Gastroesophageal sphincter (tissue), 4 donors: ENCODE measurements at regions not wholly inside any gene's neighbourhood (a gene's known extent, or its start where the extent isn't known, plus 50 kb on each side); places are given as distances from the start of the nearest gene placed in this dataset.

Experiments used
- ATAC-seq: fragments of 150-250 bp; one replicate; pipeline ENCODE4 v1.9.1; 2016; ENCODE audit warnings: mild to moderate bottlenecking, moderate library complexity
- H3K27ac ChIP-seq, 4 donors: fragments of 200-600 bp; sonication (generic) in 3 of 4; 1 replicate in 3 of 4; 2 replicates in 1 of 4; pipeline ENCODE4 v1.5.1; 2016 to 2019
- H3K27me3 ChIP-seq: fragments of 200-600 bp; sonication (generic); one replicate; pipeline ENCODE4 v1.5.1; 2019
- H3K36me3 ChIP-seq, 2 donors: fragments of 200-600 bp; sonication (generic); one replicate each; pipeline ENCODE4 v1.5.1; 2019; ENCODE audit warnings: control low read depth in 1 of 2
- H3K4me1 ChIP-seq, 3 donors: fragments of 200-600 bp; sonication (generic); 1 replicate in 2 of 3; 2 replicates in 1 of 3; pipeline ENCODE4 v1.5.1; 2016 to 2019; ENCODE audit warnings: control low read depth in 2 of 3
- H3K4me3 ChIP-seq, 2 donors: fragments of 200-600 bp; sonication (generic); one replicate each; pipeline ENCODE4 v1.5.1; 2019; ENCODE audit warnings: mild to moderate bottlenecking in 1 of 2, moderate library complexity in 1 of 2
- H3K9me3 ChIP-seq, 3 donors: fragments of 200-600 bp; sonication (generic); one replicate each; pipeline ENCODE4 v1.5.1; 2017 to 2019; ENCODE audit warnings: control low read depth in 2 of 3
- CTCF ChIP-seq, 4 experiments: fragments of 200-600 bp in 2 of 4; fragments of 450-650 bp in 2 of 4; sonication (generic) in 1 of 4; IDR thresholded peaks; one replicate each; pipeline ENCODE4 v1.5.1; 2017 to 2019; ENCODE audit warnings: antibody characterized with exemption in 4 of 4, mild to moderate bottlenecking in 2 of 4, moderate library complexity in 2 of 4
- EP300 ChIP-seq: sonication (generic); formaldehyde crosslinking; IDR thresholded peaks from one replicate; pipeline ENCODE4 v1.6.1; 2017; ENCODE audit warnings: antibody characterized with exemption, mild to moderate bottlenecking
- POLR2A ChIP-seq, 2 donors: fragments of 450-650 bp; IDR thresholded peaks; one replicate each; pipeline ENCODE4 v1.6.1; 2017; ENCODE audit warnings: antibody characterized with exemption in 2 of 2, mild to moderate bottlenecking in 2 of 2, moderate library complexity in 1 of 2
- POLR2AphosphoS5 ChIP-seq: sonication (generic); formaldehyde crosslinking; IDR thresholded peaks from one replicate; pipeline ENCODE4 v1.6.1; 2017; ENCODE audit warnings: antibody characterized with exemption
- WGBS, 2 donors: methylation state at CpG; one replicate each; pipeline ENCODE4 v1.1.5; 2018; ENCODE audit warnings: low coverage in 1 of 2; 5-methylcytosine and 5-hydroxymethylcytosine counted together

- Histone ChIP-seq H3K4me3 (no peak overlapping the region), H3K36me3 (no peaks in the 10 kb centered on the region), H3K27ac (no peak overlapping the region), H3K27me3 (no peaks in the 10 kb centered on the region), H3K4me1 (no peaks in the 10 kb centered on the region), H3K9me3 (peaks cover 0 to 16% (median 0%) of the 10 kb centered on the region in 3 donors)
- WGBS, 2 donors, result 94 to 96% methylated on average over 2 to 3 of the region's 4 CpGs
- ATAC-seq, result no peak
- no peak for TF ChIP-seq EP300
- TF ChIP-seq POLR2AphosphoS5, result no peak
- TF ChIP-seq CTCF (IDR thresholded peaks at IDR 0.05), result no peak
- TF ChIP-seq POLR2A (IDR thresholded peaks at IDR 0.05), result no peak
These were observed 250.7 kb downstream of the ANXA1 start for GRCh38 chr9:73402081-73403028.

- H3K36me3 ChIP-seq, result no peaks in the 10 kb centered on the region
- H3K4me3 ChIP-seq, result no peak overlapping the region
- TF ChIP-seq POLR2A (IDR thresholded peaks at IDR 0.05), result no peak
- TF ChIP-seq POLR2AphosphoS5, result no peak
- TF ChIP-seq CTCF (IDR thresholded peaks at IDR 0.05), result no peak
- TF ChIP-seq EP300, result no peak
- no peaks in the 10 kb centered on the region for H3K27me3 ChIP-seq
- no peaks in the 10 kb centered on the region for H3K9me3 ChIP-seq
- ATAC-seq, result no peak
- no peak overlapping the region for H3K27ac ChIP-seq
- 9 to 37% methylated on average over 2 of the region's 2 CpGs for WGBS, 2 donors
- H3K4me1 ChIP-seq, result no peaks in the 10 kb centered on the region
These were observed 259.8 kb downstream of the ANXA1 start for GRCh38 chr9:73411494-73411893.

GRCh38 chr9:73412874-73413273 is 261.2 kb downstream of the ANXA1 start:
- H3K27me3 ChIP-seq, result no peaks in the 10 kb centered on the region
- no peak for ATAC-seq
- TF ChIP-seq CTCF (IDR thresholded peaks at IDR 0.05) (no peak), POLR2AphosphoS5 (no peak), EP300 (no peak), POLR2A (IDR thresholded peaks at IDR 0.05) (no peak)
- H3K9me3 ChIP-seq, result no peaks in the 10 kb centered on the region
- no peaks in the 10 kb centered on the region for H3K36me3 ChIP-seq
- no peaks in the 10 kb centered on the region for H3K4me1 ChIP-seq
- no peak overlapping the region for H3K27ac ChIP-seq
- H3K4me3 ChIP-seq, result no peak overlapping the region

GRCh38 chr9:73423891-73424290 is 272.2 kb downstream of the ANXA1 start:
- 67 to 73% methylated on average over 1 of the region's 1 CpG for whole genome bisulfite sequencing, 2 donors
- H3K36me3 ChIP-seq, result no peaks in the 10 kb centered on the region
- no peak overlapping the region for H3K27ac ChIP-seq
- no peak for ATAC-seq
- no peak for TF ChIP-seq CTCF (IDR thresholded peaks at IDR 0.05)
- TF ChIP-seq EP300, result no peak
- TF ChIP-seq POLR2AphosphoS5, result no peak
- no peak for TF ChIP-seq POLR2A (IDR thresholded peaks at IDR 0.05)
- H3K4me1 ChIP-seq, result no peaks in the 10 kb centered on the region
- no peaks in the 10 kb centered on the region for H3K9me3 ChIP-seq
- H3K4me3 ChIP-seq, result no peak overlapping the region
- H3K27me3 ChIP-seq, result no peaks in the 10 kb centered on the region

- no peaks in the 10 kb centered on the region for H3K4me1 ChIP-seq
- no peak for TF ChIP-seq POLR2AphosphoS5
- no peak for TF ChIP-seq CTCF (IDR thresholded peaks at IDR 0.05)
- TF ChIP-seq POLR2A (IDR thresholded peaks at IDR 0.05), result no peak
- no peak for TF ChIP-seq EP300
- 26 to 40% methylated on average over 5 of the region's 5 CpGs for WGBS, 2 donors
These were observed 274.6 kb downstream of the ANXA1 start for GRCh38 chr9:73426269-73426668.

More at GRCh38 chr9:73426269-73426668, 274.6 kb downstream of the ANXA1 start:
- no peak for ATAC-seq
- H3K9me3 ChIP-seq, result no peaks in the 10 kb centered on the region
- no peak overlapping the region for H3K4me3 ChIP-seq
- H3K36me3 ChIP-seq, result no peaks in the 10 kb centered on the region
- H3K27ac ChIP-seq, result no peak overlapping the region
- no peaks in the 10 kb centered on the region for H3K27me3 ChIP-seq
